UCSD-AML1 (cell line): ENCODE measurements at regions not wholly inside any gene's neighbourhood (a gene's known extent, or its start where the extent isn't known, plus 50 kb on each side); places are given as distances from the start of the nearest gene placed in this dataset.

ENCODE experiments used
- DNase-seq: peaks from one replicate; lab custom pipeline; 2025; ENCODE audit not compliant: unreplicated experiment; lab: John Stamatoyannopoulos, UW

- peak; percentile 57 for DNase-seq
Observed at GRCh38 chr2:134154246-134154645, 99.6 kb upstream of the MGAT5 start.

- DNase-seq: no peak
Observed at GRCh38 chr2:134155134-134155533, 98.7 kb upstream of the MGAT5 start.

- DNase-seq: no peak
Observed at GRCh38 chr2:134158295-134158694, 95.6 kb upstream of the MGAT5 start.

- peak; percentile 63 for DNase-seq
Observed at GRCh38 chr2:134161170-134161547, 92.7 kb upstream of the MGAT5 start.

- DNase-seq: no peak
Observed at GRCh38 chr2:134163336-134163735, 90.5 kb upstream of the MGAT5 start.

GRCh38 chr2:134164306-134164705, 89.6 kb upstream of the MGAT5 start:
- DNase-seq: no peak

- no peak for DNase-seq
Observed at GRCh38 chr2:134167015-134167414, 86.9 kb upstream of the MGAT5 start.

- DNase-seq: no peak
Observed at GRCh38 chr2:134169788-134170187, 84.1 kb upstream of the MGAT5 start.

- no peak for DNase-seq
Observed at GRCh38 chr2:134170294-134170693, 83.6 kb upstream of the MGAT5 start.

- no peak for DNase-seq
Observed at GRCh38 chr2:134170700-134171099, 83.2 kb upstream of the MGAT5 start.

GRCh38 chr2:134173338-134174016, 80.4 kb upstream of the MGAT5 start:
- no peak for DNase-seq

GRCh38 chr2:134174711-134175110, 79.2 kb upstream of the MGAT5 start:
- DNase-seq: no peak

GRCh38 chr2:134175834-134176233, 78.0 kb upstream of the MGAT5 start:
- DNase-seq: no peak

GRCh38 chr2:134177351-134177931, 76.4 kb upstream of the MGAT5 start:
- no peak for DNase-seq

- no peak for DNase-seq
Observed at GRCh38 chr2:134178138-134178877, 75.6 kb upstream of the MGAT5 start.

GRCh38 chr2:134181219-134181618, 72.7 kb upstream of the MGAT5 start:
- no peak for DNase-seq

GRCh38 chr2:134183679-134184078, 70.2 kb upstream of the MGAT5 start:
- DNase-seq: no peak

- DNase-seq: no peak
Observed at GRCh38 chr2:134185639-134186038, 68.2 kb upstream of the MGAT5 start.

GRCh38 chr2:134189009-134189720, 64.7 kb upstream of the MGAT5 start:
- no peak for DNase-seq

GRCh38 chr2:134190062-134190806, 63.6 kb upstream of the MGAT5 start:
- DNase-seq: no peak

GRCh38 chr2:134190807-134191203, 63.1 kb upstream of the MGAT5 start:
- no peak for DNase-seq
